ENCODE measurements at regions not wholly inside any gene's neighbourhood (a gene's known extent, or its start where the extent isn't known, plus 50 kb on each side); places are given as distances from the start of the nearest gene placed in this dataset.

- 47% methylated on average over 2 of the region's 2 CpGs for WGBS (ENCODE audit: insufficient coverage)
- intact Hi-C loops (cut with micrococcal nuclease) = no loop called here
- Histone ChIP-seq H3K36me3 (replicated peaks in 1 of 2; ENCODE audit: control insufficient read depth in 1 of 2, insufficient read depth in 2 of 2, low read length in 2 of 2) (no peaks in the 10 kb centered on the region), H3K4me1 (ENCODE audit: control insufficient read depth in 1 of 2, insufficient read depth in 2 of 2, low read length in 2 of 2) (no peaks in the 10 kb centered on the region), H3K4me2 (replicated peaks; ENCODE audit: extremely low read depth, low read length, poor library complexity, severe bottlenecking) (no peak overlapping the region), H3K9ac (ENCODE audit: insufficient read depth, low read length, poor library complexity, severe bottlenecking) (no peak overlapping the region), H3K27me3 (ENCODE audit: control insufficient read depth in 2 of 2, insufficient read depth in 2 of 2, low read length in 2 of 2) (no peaks in the 10 kb centered on the region), H3K4me3 (replicated peaks in 1 of 3; ENCODE audit: low read depth in 2 of 3, low read length in 3 of 3) (no peak overlapping the region), H3K27ac (ENCODE audit: low read depth in 1 of 2, low read length in 2 of 2) (no peak overlapping the region), H3K9me3 (replicated peaks in 1 of 2; ENCODE audit: control insufficient read depth in 1 of 2, insufficient read depth in 1 of 2, low read length in 2 of 2) (no peaks in the 10 kb centered on the region), H3K79me2 (ENCODE audit: insufficient read depth, low read length) (no peaks in the 10 kb centered on the region), H4K20me1 (ENCODE audit: insufficient read depth, low read length) (no peaks in the 10 kb centered on the region), H2AFZ (ENCODE audit: insufficient read depth, low read depth, low read length, poor library complexity, severe bottlenecking) (no peak overlapping the region)
- H3K4me3 Mint-ChIP-seq = no peak overlapping the region
- no peaks in the 10 kb centered on the region for H3K36me3 Mint-ChIP-seq
- no peak overlapping the region for H3K27ac Mint-ChIP-seq
- H3K27me3 Mint-ChIP-seq (ENCODE audit: low read depth in 3 of 3) = no peaks in the 10 kb centered on the region
- no peak for TF ChIP-seq CTCF (IDR thresholded peaks at IDR 0.05)
- H3K9me3 Mint-ChIP-seq = peaks cover 0 to 3% (median 0%) of the 10 kb centered on the region in 7 donors
- DNase-seq = no peak
- no peaks in the 10 kb centered on the region for H3K4me1 Mint-ChIP-seq
Measured at GRCh38 chr14:83712418-83713129, 1817.4 kb upstream of the FLRT2 start.

GRCh38 chr14:83713732-83714131 lies 1816.2 kb upstream of the FLRT2 start:
- H2AFZ ChIP-seq (ENCODE audit: insufficient read depth, low read depth, low read length, poor library complexity, severe bottlenecking) = no peak overlapping the region
- no peaks in the 10 kb centered on the region for H3K27me3 ChIP-seq (ENCODE audit: control insufficient read depth in 2 of 2, insufficient read depth in 2 of 2, low read length in 2 of 2)
- Mint-ChIP-seq H3K4me1 (no peaks in the 10 kb centered on the region), H3K27me3 (ENCODE audit: low read depth in 3 of 3) (no peaks in the 10 kb centered on the region), H3K9me3 (peaks cover 0 to 3% (median 1%) of the 10 kb centered on the region in 7 donors), H3K27ac (no peak overlapping the region), H3K4me3 (no peak overlapping the region), H3K36me3 (no peaks in the 10 kb centered on the region)
- no peaks in the 10 kb centered on the region for H3K36me3 ChIP-seq (replicated peaks in 1 of 2; ENCODE audit: control insufficient read depth in 1 of 2, insufficient read depth in 2 of 2, low read length in 2 of 2)
- no peak overlapping the region for H3K9ac ChIP-seq (ENCODE audit: insufficient read depth, low read length, poor library complexity, severe bottlenecking)
- no peaks in the 10 kb centered on the region for H3K79me2 ChIP-seq (ENCODE audit: insufficient read depth, low read length)
- H3K4me1 ChIP-seq (ENCODE audit: control insufficient read depth in 1 of 2, insufficient read depth in 2 of 2, low read length in 2 of 2) = no peaks in the 10 kb centered on the region
- DNase-seq = no peak
- no peak overlapping the region for H3K4me3 ChIP-seq (replicated peaks in 1 of 3; ENCODE audit: low read depth in 2 of 3, low read length in 3 of 3)
- no peaks in the 10 kb centered on the region for H3K9me3 ChIP-seq (replicated peaks in 1 of 2; ENCODE audit: control insufficient read depth in 1 of 2, insufficient read depth in 1 of 2, low read length in 2 of 2)
- H4K20me1 ChIP-seq (ENCODE audit: insufficient read depth, low read length) = no peaks in the 10 kb centered on the region
- intact Hi-C loops (cut with micrococcal nuclease) = no loop called here
- H3K4me2 ChIP-seq (replicated peaks; ENCODE audit: extremely low read depth, low read length, poor library complexity, severe bottlenecking) = no peak overlapping the region
- H3K27ac ChIP-seq (ENCODE audit: low read depth in 1 of 2, low read length in 2 of 2) = no peak overlapping the region
- no CpG with 5 or more reads among the region's 2 CpGs for WGBS (ENCODE audit: insufficient coverage)
- TF ChIP-seq CTCF (IDR thresholded peaks at IDR 0.05) = no peak

All from CD14-positive monocyte (primary cell).